Fibroblast of villous mesenchyme (primary cell): ENCODE measurements at regions not wholly inside any gene's neighbourhood (a gene's known extent, or its start where the extent isn't known, plus 50 kb on each side); places are given as distances from the start of the nearest gene placed in this dataset.

Source experiments
- DNase-seq: peaks from one replicate; pipeline ENCODE4 v3.0.0-alpha.2; 2010; ENCODE audit warnings: low read depth
- H3K4me3 ChIP-seq: 2 replicates; pipeline ENCODE4 v1.5.1; 2011; ENCODE audit warnings: low read depth, mild to moderate bottlenecking, low read length
- TF ChIP-seq, protein P1 (sequence below): IDR thresholded peaks from 2 replicates; pipeline ENCODE4 v1.5.1; 2012; ENCODE audit warnings: low read depth, mild to moderate bottlenecking, low read length; ENCODE audit not compliant: insufficient read depth

DNA sequence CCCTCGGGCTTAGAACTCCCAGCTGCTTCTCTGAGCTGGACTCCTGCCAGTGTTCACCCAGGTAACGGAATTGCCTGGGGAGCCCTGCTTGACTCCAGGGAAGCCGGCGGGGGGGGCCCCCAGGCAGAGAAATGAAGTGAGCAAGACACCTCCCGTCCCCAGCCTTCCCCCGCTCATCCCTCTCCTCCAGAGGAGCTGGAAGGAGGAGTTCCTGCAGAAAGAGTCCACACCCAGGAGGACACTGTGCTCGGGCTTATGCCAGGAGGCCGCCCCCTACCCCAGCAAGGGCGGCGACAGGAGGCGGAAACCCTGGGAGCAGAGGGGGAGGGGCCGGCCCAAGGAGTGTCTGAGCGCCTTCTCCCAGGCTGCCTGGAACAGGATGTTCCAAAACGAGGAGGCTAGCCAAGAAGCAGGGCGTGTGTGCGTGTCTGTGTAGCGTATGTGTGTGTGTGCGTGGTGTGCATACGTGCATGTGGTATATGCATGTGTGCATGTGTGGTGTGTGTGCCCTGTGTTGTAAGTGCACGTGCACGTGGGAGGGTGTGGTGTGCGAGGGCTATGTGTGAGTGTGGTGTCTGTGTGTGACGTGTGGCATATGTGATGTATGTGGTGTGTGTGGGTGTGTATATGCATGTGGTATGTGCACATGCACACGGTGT lies 511.3 kb downstream of the SHQ1 start:
- DNase-seq: peak; percentile 96
- no peak overlapping the region for H3K4me3 ChIP-seq
- TF ChIP-seq, protein P1, sequence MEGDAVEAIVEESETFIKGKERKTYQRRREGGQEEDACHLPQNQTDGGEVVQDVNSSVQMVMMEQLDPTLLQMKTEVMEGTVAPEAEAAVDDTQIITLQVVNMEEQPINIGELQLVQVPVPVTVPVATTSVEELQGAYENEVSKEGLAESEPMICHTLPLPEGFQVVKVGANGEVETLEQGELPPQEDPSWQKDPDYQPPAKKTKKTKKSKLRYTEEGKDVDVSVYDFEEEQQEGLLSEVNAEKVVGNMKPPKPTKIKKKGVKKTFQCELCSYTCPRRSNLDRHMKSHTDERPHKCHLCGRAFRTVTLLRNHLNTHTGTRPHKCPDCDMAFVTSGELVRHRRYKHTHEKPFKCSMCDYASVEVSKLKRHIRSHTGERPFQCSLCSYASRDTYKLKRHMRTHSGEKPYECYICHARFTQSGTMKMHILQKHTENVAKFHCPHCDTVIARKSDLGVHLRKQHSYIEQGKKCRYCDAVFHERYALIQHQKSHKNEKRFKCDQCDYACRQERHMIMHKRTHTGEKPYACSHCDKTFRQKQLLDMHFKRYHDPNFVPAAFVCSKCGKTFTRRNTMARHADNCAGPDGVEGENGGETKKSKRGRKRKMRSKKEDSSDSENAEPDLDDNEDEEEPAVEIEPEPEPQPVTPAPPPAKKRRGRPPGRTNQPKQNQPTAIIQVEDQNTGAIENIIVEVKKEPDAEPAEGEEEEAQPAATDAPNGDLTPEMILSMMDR: no peak

DNA sequence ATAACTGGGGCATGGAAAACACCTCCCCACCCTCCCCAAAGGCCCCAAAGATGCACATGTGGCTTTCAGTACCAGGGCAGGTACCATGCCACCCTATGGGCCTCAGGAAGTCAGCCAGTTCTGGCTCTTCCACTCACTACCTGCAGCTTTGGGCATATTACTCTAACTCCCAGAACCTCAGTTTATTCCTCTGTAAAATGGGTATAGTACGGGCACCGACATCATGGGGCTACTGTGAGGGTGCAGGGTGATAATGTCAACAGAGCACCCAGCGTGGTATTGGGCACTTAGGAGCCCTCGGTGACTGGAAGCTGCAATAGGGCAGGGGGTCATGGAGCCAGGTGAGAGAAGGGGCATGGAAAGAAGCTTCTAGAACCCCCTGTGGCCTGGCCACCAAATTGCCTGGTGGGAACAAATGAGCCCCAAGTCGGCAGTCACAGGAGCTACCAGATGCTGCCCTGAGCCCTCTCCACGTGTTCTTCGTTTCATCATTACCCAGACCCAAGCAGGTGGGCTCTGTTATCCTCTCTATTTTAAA lies 512.1 kb downstream of the SHQ1 start:
- no peak overlapping the region for H3K4me3 ChIP-seq
- TF ChIP-seq, protein P1: no peak
- DNase-seq: no peak

DNA sequence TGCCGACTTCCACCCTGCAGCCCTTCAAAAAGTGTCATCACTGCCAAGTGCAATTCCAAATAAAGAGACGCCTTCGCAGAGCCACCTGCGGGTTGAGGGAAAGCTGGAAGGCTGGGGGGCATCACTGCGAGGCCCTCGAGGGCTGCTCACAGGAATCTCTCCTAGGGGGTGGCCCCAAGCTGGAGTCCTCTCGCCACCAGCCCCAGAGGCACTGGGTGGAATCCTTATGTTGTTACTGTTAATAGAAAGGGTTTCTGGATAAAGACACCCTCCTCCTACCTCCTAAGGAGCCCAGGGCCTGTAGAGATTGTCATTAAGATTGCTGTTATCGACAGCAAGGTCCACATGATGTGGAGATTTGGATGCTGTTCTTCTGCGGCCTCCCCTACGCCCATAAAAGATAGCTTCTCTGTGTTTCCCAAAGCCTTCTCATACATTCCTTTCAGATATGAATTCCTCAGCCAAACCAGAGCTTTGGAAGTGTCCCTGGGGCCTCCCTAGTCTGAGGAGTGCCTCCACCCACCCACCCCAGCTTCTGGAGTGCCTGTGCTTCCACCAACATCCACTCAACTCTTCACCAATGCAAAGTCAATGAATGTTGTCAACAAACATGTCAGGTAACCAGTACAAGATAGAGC lies 512.7 kb downstream of the SHQ1 start:
- peak; percentile 70 for DNase-seq
- TF ChIP-seq, protein P1: no peak
- no peak overlapping the region for H3K4me3 ChIP-seq

DNA sequence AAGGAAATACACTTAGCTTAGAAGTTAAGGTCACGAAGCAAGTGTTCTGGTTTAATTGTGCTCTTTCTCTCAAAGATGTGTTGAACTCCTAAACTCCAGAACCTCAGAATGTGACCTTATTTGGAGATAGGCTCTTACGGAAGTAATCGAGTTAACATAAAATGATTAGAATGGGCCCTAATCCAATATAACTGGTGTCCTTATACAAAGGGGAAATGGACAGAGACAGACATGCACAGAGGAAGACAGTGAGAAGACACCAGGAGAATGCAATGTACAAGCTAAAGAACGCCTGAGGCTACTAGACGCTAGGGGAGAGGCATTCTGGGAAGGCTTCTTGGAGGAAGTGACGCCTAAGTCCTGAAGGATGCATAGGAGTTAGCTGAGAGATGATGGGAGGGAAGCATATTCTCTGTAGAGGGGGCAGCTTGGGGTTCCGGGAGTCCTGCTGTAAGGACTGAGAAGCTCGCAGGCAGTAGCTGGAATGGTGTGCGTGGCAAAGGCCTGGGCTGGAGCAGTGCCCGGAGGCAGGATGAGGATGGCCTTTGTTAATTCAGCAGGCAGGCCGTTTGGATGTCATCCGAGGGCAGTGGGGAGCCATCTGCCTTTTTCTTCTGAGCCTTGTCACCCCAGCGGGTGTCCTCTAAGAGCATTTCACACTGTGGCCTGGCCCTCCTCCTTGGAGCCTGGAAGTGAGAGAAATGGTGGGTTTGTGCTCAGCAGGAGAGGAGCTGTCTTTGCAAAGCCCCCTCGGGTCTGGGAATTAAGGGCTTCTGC lies 513.4 kb downstream of the SHQ1 start:
- no peak overlapping the region for H3K4me3 ChIP-seq
- no peak for DNase-seq
- TF ChIP-seq, protein P1: no peak

DNA sequence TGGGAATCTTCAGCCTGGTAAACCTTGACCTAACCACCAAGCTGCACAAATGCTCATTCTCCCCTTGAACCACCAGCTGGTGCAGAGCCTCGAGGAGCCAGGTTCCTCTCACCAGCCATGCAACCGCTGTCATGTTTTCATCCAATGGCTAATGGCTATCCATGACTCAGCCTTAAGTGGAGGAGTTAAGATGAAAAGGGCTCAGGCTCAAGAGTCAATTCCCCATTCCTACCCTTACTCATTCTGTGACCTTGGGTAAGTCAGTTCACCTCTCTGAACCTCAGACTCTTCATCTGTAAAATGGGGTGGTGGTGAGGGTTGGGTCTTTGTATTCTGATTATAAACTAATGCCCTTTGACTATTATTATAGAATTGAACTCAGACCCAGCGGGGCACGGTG lies 515.6 kb downstream of the SHQ1 start:
- H3K4me3 ChIP-seq: no peak overlapping the region
- DNase-seq: no peak
- TF ChIP-seq, protein P1: no peak

DNA sequence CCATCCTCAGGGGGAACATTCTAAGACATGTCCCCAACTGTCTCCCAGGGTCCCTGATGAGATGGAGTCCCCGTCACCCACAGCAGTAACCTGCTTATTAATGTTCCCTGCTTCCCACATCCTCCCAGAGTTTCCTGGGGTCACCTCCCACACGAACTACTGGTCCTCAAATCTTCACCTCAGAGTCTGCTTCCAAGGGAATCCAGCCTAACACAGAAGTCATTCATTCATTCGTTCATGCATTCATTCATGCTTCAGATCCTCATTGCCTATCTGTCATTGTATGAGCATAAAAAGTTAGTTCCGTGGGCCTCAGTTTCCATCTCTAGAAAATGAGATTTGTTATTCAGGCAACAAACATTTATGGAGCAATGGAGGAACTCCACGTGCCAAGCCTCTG lies 516.2 kb downstream of the SHQ1 start:
- no peak overlapping the region for H3K4me3 ChIP-seq
- TF ChIP-seq, protein P1: no peak
- DNase-seq: no peak
